K562 (cell line): ENCODE measurements at regions not wholly inside any gene's neighbourhood (a gene's known extent, or its start where the extent isn't known, plus 50 kb on each side); places are given as distances from the start of the nearest gene placed in this dataset.

Experiments
- ATAC-seq: fragments of 200-7000 bp; cut with Tn5 transposase; 3 replicates; pipeline ENCODE4 v1.9.1; 2020; ENCODE audit warnings: moderate library complexity
- BruUV-seq: library from RNA; stranded (reverse); fragments of 400-500 nt; replicated peaks from 2 replicates; lab custom pipeline; 2021; lab: Mats Ljungman, UMichigan
- CTCF ChIA-PET: fragments of 300-600 bp; formaldehyde crosslinking; extraction: SDS; loops from one replicate; lab custom pipeline; 2021; ENCODE audit warnings: low intra/inter-chr PET ratio; lab: Yijun Ruan, JAX
- POLR2A ChIA-PET: fragments of 300-600, 350-650 bp; sonication (Branson Sonifier 250); formaldehyde crosslinking; extraction: SDS; loops from one replicate; lab custom pipeline; 2021; ENCODE audit warnings: antibody characterized with exemption, inconsistent platforms; lab: Yijun Ruan, JAX
- DNase-seq, 4 experiments: peaks; one replicate each; pipeline versions ENCODE4 v3.0.0 to v3.0.0-alpha.2; 2011 to 2018; ENCODE audit warnings: low spot score in 3 of 4, mixed read lengths in 3 of 4; ENCODE audit errors: extremely low read depth in 1 of 4
- FAIRE-seq: peaks from 2 replicates; lab custom pipeline; 2011; peaks lifted over from hg19 to GRCh38; lab: Jason Lieb, UNC
- H2AFZ ChIP-seq: 2 replicates; pipeline ENCODE4 v1.6.0; 2011; ENCODE audit warnings: low read depth, low read length, control low read depth, inconsistent platforms
- H3K27ac ChIP-seq: fragments of 200-600 bp; 3 replicates; pipeline ENCODE4 v1.8.0; 2011; ENCODE audit warnings: low read depth, mild to moderate bottlenecking, control low read depth, inconsistent platforms, low read length, moderate library complexity, mixed read lengths; ENCODE audit errors: extremely low read depth
- H3K27me3 ChIP-seq, 2 experiments: fragments of 300-600 bp in 1 of 2; 2 replicates in 1 of 2; 3 replicates in 1 of 2; pipeline versions ENCODE4 v1.6.0 to v1.8.0; 2011; ENCODE audit warnings: inconsistent platforms in 2 of 2, low read length in 2 of 2, mild to moderate bottlenecking in 1 of 2, mixed read lengths in 1 of 2, moderate library complexity in 1 of 2; ENCODE audit not compliant: control insufficient read depth in 2 of 2, insufficient read depth in 2 of 2
- H3K36me3 ChIP-seq: fragments of 300-600 bp; 3 replicates; pipeline ENCODE4 v1.8.0; 2011; ENCODE audit warnings: mild to moderate bottlenecking, low read length, inconsistent platforms; ENCODE audit not compliant: control insufficient read depth, insufficient read depth
- H3K4me1 ChIP-seq, 2 experiments: fragments of 200-600 bp in 1 of 2; replicated peaks in 1 of 2; 2 replicates in 1 of 2; 3 replicates in 1 of 2; pipeline versions ENCODE4 v1.5.1 to v1.8.0; 2011; ENCODE audit warnings: inconsistent platforms in 2 of 2, low read length in 2 of 2, mild to moderate bottlenecking in 1 of 2, mixed read lengths in 1 of 2, moderate library complexity in 1 of 2; ENCODE audit not compliant: control insufficient read depth in 2 of 2, insufficient read depth in 2 of 2
- H3K4me2 ChIP-seq: 2 replicates; pipeline ENCODE4 v1.6.1; 2011; ENCODE audit warnings: low read length, control low read depth, inconsistent platforms, mixed read lengths; ENCODE audit not compliant: insufficient read depth
- H3K4me3 ChIP-seq: fragments of 200-600 bp; sonication (generic), shearing (Covaris generic); 2 replicates; pipeline ENCODE4 v1.5.1; 2016; ENCODE audit warnings: control low read depth, inconsistent platforms
- H3K79me2 ChIP-seq: fragments of 200-600 bp; 3 replicates; pipeline ENCODE4 v1.8.0; 2011; ENCODE audit warnings: low read length, inconsistent platforms; ENCODE audit not compliant: control insufficient read depth, insufficient read depth
- H3K9ac ChIP-seq, 2 experiments: 2 replicates each; pipeline versions ENCODE4 v1.6.0 to v1.6.1; 2011; ENCODE audit warnings: low read depth in 2 of 2, low read length in 2 of 2, control low read depth in 1 of 2, inconsistent platforms in 1 of 2, mild to moderate bottlenecking in 1 of 2, mixed read lengths in 1 of 2; ENCODE audit not compliant: insufficient read depth in 1 of 2
- H3K9me1 ChIP-seq: one replicate; pipeline ENCODE4 v1.6.0; 2011; ENCODE audit warnings: inconsistent platforms, mild to moderate bottlenecking, low read length, moderate library complexity; ENCODE audit not compliant: control insufficient read depth, insufficient read depth
- H3K9me3 ChIP-seq: replicated peaks from 2 replicates; pipeline ENCODE4 v1.5.1; 2011; ENCODE audit warnings: low read depth, low read length, inconsistent platforms; ENCODE audit not compliant: control insufficient read depth, insufficient read depth
- H4K20me1 ChIP-seq: replicated peaks from 2 replicates; pipeline ENCODE4 v1.6.1; 2011; ENCODE audit warnings: low read length, inconsistent platforms, mixed read lengths; ENCODE audit not compliant: control insufficient read depth, insufficient read depth
- CGGBP1 ChIP-seq: fragments of 250-450 bp; sonication (Bioruptor Pico); IDR thresholded peaks from 2 replicates; pipeline ENCODE4 v1.9.0; 2021; ENCODE audit warnings: mild to moderate bottlenecking
- ESRRB ChIP-seq: fragments of 250-450 bp; sonication (Bioruptor Pico); IDR thresholded peaks from 2 replicates; pipeline ENCODE4 v1.5.0; 2020; ENCODE audit warnings: mild to moderate bottlenecking, moderate library complexity, borderline replicate concordance
- GTF2E2 ChIP-seq: fragments of 200-800 bp; sonication (Bioruptor generic); IDR thresholded peaks from 2 replicates; pipeline ENCODE4 v1.6.1; 2016; ENCODE audit warnings: missing genetic modification characterization, missing compliant biosample characterization
- HDAC8 ChIP-seq: fragments of 450-650 bp; IDR thresholded peaks from 2 replicates; pipeline ENCODE4 v1.6.1; 2016; ENCODE audit warnings: mild to moderate bottlenecking, missing genetic modification characterization, moderate library complexity, missing compliant biosample characterization
- KAT8 ChIP-seq: fragments of 450-650 bp; IDR thresholded peaks from 2 replicates; pipeline ENCODE4 v1.6.1; 2016; ENCODE audit warnings: low read depth, mild to moderate bottlenecking
- MAFF ChIP-seq: IDR thresholded peaks from 2 replicates; pipeline ENCODE4 v1.6.1; 2012; ENCODE audit warnings: low read length, improper control_type of control experiment
- MED1 ChIP-seq: sonication (generic); formaldehyde crosslinking; IDR thresholded peaks from 2 replicates; pipeline ENCODE4 v1.8.1; 2023; ENCODE audit warnings: missing genetic modification reagents, borderline replicate concordance
- OTX1 ChIP-seq: fragments of 450-650 bp; formaldehyde crosslinking; IDR thresholded peaks from 2 replicates; pipeline ENCODE4 v1.4.0; 2022; ENCODE audit warnings: mild to moderate bottlenecking
- SNIP1 ChIP-seq: fragments of 450-650 bp; IDR thresholded peaks from 2 replicates; pipeline ENCODE4 v1.7.1; 2017; ENCODE audit warnings: low read depth, mild to moderate bottlenecking
- USF2 ChIP-seq: sonication (generic); formaldehyde crosslinking; IDR thresholded peaks from 2 replicates; pipeline ENCODE4 v1.5.0; 2020; ENCODE audit warnings: missing genetic modification reagents
- XRCC4 ChIP-seq: IDR thresholded peaks from one replicate; pipeline ENCODE4 v1.6.1; 2011; ENCODE audit not compliant: insufficient read depth, insufficient read length; ENCODE audit errors: extremely low read depth
- WGBS: fragments of 100-300 bp; shearing (Covaris generic); methylation state at CpG from one replicate; pipeline ENCODE4 v1.1.6; 2016; ENCODE audit warnings: low coverage, mixed read lengths; ENCODE audit not compliant: insufficient coverage; ENCODE audit errors: missing lambda C conversion rate; 5-methylcytosine and 5-hydroxymethylcytosine counted together
- in situ Hi-C: fragments of 300-500 bp; cut with MboI; formaldehyde crosslinking; loops from 4 replicates; pipeline ENCODE4 v1.15.0; 2018; ENCODE audit warnings: inconsistent platforms, mixed read lengths
- intact Hi-C: fragments of 100-400 bp; cut with micrococcal nuclease; formaldehyde crosslinking; loops from 2 replicates; pipeline ENCODE4 v1.14.2; 2022

GRCh38 chr10:131495224-131495623 is 183.7 kb upstream of the TCERG1L start:
- Histone ChIP-seq H3K36me3 (no peaks in the 10 kb centered on the region), H3K4me3 (no peak overlapping the region), H3K27me3 (no peaks in the 10 kb centered on the region), H3K27ac (no peak overlapping the region), H3K4me1 (no peaks in the 10 kb centered on the region), H4K20me1 (no peaks in the 10 kb centered on the region), H3K4me2 (no peak overlapping the region), H3K79me2 (no peaks in the 10 kb centered on the region), H3K9ac (no peak overlapping the region), H3K9me3 (no peaks in the 10 kb centered on the region), H2AFZ (no peak overlapping the region), H3K9me1 (no peaks in the 10 kb centered on the region)
- ATAC-seq = no peak
- no peak for FAIRE-seq
- intact Hi-C loops (no loop called here), in situ Hi-C loops (no loop called here)
- TF ChIP-seq KAT8 = no peak
- TF ChIP-seq SNIP1 = no peak
- TF ChIP-seq MAFF = no peak
- no peak for TF ChIP-seq XRCC4
- TF ChIP-seq USF2 (CRISPR knock-in tag) = no peak
- no peak for TF ChIP-seq HDAC8 (tag)
- no peak for TF ChIP-seq GTF2E2 (tag)
- no peak for TF ChIP-seq ESRRB
- TF ChIP-seq CGGBP1 (CRISPR knock-in tag) = no peak
- TF ChIP-seq MED1 (CRISPR knock-in tag) = no peak
- no peak for TF ChIP-seq OTX1 (CRISPR knock-in tag)
- DNase-seq = no peak
- no TSS peak for BruUV-seq
- POLR2A ChIA-PET = no interaction called here
- WGBS = 0% methylated on average over 4 of the region's 4 CpGs
- CTCF ChIA-PET = no interaction called here
